RPMI8226 (cell line): ENCODE measurements at regions not wholly inside any gene's neighbourhood (a gene's known extent, or its start where the extent isn't known, plus 50 kb on each side); places are given as distances from the start of the nearest gene placed in this dataset.

ENCODE experiments used
- DNase-seq: peaks from one replicate; pipeline ENCODE4 v3.0.0-alpha.2; 2015

- DNase-seq, result no peak
Measured at GRCh38 chr4:167290678-167291077, 56.4 kb upstream of the SPOCK3 start.

DNA sequence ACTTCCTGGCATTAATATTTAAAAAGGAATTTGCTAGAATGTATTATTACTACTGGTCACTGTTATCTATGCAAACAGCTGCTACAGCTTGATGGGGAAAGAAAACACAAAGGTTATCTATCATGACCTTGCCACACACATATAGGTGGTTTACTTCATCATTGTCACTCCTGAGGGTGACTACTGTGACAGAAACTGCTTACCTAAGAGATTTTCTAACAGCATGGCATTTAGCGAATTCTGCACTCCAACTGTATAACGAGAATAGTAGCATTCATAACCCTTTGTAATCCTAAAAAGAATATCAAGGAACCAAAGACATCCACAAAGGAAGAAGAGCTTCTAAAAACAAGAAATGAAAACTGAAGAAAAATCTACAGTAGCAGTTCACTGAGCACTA is 74.6 kb upstream of the SPOCK3 start:
- no peak for DNase-seq

- no peak for DNase-seq
Measured at GRCh38 chr4:167321299-167321698, 87.0 kb upstream of the SPOCK3 start.

- no peak for DNase-seq
Measured at GRCh38 chr4:167339781-167340180, 105.5 kb upstream of the SPOCK3 start.

- no peak for DNase-seq
Measured at GRCh38 chr4:167359711-167360110, 125.4 kb upstream of the SPOCK3 start.

DNA sequence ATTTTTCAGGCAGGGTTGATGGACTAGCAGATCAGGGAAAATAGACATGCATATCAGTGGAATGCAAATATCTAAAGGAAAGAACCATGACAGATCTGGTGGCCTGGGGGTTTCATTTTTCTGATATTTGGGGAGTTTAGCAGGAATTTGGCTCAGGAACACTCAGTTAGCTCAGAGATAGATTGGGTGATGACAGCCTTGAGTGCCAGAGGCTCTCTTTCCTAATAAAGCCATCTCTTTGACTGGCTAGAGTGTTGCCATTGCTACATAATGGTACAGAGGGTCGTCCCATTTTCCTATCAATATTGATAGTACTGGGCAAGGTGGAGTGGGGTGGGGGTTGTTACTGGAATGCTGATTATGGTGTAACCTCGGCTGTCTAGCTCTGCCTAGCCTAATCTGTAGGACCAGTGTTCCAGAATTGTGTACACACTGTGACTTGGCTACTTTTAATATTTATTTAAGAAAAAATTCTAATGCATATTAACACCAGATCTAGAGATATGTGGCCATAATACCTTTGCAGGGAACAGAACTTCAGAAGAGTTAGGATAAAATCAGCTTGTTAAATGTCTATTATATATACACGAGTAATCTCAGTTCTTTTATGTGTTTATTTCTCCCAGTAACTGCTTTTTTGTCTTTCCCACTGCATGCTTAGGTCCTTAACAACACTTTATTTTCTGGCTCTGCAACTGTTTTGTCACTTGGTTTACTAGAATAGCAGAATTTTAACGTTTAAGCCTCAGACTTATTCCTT is 145.0 kb upstream of the SPOCK3 start:
- DNase-seq, result no peak

DNA sequence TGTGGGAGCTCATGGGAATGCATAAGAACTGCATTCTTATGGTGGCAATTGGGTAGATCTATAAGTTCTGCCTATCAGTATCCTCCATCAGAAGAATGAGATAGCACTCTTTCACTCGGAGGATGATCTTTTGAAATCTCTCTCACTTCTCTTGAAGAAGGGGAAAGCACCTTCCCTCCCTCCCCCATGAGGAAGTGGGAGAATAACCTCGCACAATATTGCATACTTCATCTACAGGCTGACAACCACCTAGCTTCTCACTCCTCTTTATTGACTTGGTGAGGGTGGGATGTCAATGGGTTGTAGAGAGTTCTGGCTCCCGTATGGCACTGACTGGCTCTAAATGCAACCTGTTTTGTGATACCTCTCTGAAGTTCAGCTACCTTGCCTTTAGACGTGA is 146.7 kb upstream of the SPOCK3 start:
- DNase-seq, result no peak

GRCh38 chr4:167383291-167383690 is 149.0 kb upstream of the SPOCK3 start:
- no peak for DNase-seq

DNA sequence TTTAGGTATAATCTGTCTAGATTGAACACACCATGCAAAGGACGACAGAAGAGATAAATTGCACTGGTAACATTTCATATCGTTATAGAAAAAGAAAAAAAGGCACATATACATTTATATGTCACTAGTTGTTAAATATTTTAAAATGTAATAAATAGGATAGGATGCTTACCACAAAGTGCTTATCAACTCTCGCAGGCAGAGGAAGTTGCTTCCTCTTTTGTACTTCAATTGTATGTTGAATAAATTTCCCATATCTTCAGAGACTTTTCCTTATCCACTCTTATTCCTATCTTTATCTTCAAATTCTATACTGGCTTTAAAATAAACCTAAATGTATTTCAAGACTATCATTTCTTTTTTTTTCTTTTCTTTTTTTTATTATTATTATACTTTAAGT is 163.3 kb upstream of the SPOCK3 start:
- DNase-seq, result no peak

- DNase-seq, result no peak
Measured at GRCh38 chr4:167399201-167399600, 164.9 kb upstream of the SPOCK3 start.

DNA sequence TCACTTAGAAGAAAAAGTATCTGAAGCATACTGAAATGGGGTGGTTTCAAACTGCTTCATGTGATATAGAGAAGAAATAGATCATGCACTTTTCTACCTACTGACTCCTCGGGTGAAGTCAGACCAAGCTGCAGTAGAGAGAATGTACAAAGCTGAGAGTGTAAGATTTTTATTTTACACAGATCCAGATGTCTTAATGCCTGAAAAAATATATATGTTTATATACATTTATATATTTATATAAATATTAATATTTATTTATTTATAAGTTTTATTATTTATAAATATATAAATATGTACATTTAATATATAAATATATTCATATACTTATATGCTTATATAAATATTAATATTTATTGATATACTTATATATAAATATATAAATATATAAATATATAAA is 171.9 kb upstream of the SPOCK3 start:
- no peak for DNase-seq

DNA sequence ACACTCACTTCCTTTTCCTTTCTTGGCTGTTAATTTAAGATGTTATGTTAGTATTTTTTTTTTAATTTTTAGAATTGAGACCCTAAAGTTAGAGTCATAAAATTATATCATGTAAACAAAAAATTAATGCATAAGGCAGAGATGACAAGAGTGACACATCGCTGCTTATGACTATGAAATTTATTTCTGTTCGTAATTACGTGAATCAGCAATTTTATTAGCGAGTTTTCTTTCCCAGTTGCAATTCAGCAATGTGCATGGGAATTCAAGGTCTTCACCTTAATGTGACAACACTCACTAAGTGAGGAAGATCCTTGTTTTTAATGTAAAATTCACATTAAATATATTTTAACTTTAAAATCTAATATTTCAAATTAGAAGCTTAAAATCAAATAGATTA is 181.2 kb upstream of the SPOCK3 start:
- no peak for DNase-seq

DNA sequence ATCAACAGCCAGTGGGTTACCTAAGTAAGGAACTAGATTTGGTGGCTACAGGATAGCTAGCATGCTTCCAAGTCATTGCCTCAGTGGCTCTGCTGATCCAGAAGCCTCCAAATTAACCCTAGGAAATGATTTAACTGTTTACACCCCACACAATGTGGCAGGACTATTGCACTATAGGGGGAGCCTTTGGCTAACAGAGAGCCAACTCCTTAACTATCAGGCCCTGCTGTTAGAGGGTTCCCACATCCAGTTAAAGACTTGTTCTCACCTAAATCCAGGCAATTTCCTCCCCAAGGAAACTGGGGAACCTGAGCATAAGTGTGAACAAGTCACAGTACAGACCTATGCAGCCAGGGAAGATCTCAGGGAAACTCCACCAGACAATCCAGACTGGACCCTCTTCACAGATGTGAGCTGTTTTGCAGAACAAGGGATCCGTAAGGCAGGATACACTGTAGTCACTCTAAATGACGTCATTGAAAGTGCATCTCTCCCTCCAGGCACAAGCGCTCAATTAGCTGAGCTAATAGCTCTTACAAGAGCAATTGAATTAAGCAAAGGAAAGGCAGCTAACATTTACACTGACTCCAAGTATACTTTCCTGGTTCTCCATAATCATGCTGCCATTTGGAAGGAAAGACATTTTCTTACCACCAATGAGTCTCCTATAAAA is 185.3 kb upstream of the SPOCK3 start:
- no peak for DNase-seq

- DNase-seq, result no peak
Measured at GRCh38 chr4:167421201-167421600, 186.9 kb upstream of the SPOCK3 start.

DNA sequence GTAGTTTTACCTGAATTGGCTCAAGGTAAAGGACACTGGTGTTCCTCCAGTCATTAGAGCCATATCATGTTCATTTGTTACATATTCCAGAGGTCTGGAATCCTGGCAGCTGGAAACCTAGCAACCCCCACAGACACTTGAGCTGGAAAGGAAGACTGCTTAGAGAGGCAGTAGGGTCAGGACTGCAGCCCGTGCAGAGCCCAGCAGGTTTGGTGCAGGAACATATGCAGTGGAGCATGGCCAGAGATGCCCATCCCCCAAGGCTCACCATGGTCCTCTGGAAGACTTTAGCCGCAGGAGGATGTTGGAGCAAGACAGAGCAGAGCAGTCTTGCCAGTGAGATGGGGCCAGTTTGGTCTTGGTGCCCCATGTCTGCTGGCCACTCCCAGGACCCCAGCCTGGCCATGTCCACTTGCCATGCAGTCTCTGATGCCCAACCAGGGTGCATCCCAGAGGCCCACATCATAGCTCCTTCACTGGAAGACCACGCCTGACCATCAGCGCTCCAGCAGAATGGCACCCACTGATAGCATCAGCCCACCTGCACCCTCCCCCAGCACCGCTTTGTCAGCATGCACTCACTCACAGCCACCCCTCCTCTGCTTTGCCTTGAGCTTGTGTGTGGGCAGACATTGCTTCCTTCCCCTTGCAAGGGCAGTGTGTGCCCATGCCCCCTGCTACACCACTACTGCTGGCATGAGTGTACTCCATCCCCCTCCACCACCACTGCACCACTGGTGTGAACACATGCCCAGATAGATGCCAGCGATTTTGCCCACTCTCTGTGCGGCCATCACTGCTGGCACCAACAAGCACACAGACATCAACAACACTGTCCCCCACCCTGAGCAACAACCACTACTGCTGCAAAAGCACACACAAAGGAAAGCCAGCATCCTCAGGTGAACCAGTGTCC is 190.3 kb upstream of the SPOCK3 start:
- no peak for DNase-seq

GRCh38 chr4:167428156-167428555 is 193.9 kb upstream of the SPOCK3 start:
- DNase-seq, result no peak

GRCh38 chr4:167431371-167431770 is 197.1 kb upstream of the SPOCK3 start:
- no peak for DNase-seq

- DNase-seq, result no peak
Measured at GRCh38 chr4:167435786-167436185, 201.5 kb upstream of the SPOCK3 start.

GRCh38 chr4:167443841-167444240 is 209.5 kb upstream of the SPOCK3 start:
- no peak for DNase-seq

DNA sequence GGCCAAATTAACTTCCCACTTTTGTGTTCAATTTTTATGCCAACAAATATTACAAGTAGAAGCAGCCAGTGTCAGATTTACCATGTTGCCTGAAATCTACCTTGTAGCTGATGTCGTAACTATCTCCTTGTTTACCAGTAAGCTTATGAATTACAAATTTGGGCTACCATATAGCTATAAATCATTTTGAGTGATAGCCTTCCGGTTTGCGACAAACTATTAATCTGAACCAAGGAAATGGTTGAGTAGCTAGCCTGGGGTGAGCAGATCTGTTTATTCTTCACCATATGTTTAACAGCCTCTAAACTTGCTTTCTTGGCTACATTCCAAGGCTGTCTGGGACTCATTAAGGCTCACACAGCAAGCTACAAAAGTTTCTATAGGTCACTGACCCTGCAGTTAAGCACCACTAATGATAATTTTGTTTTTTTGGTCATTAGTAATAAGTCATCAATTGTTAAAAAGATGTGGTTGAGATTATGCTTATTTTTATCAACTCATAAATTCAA is 218.7 kb upstream of the SPOCK3 start:
- no peak for DNase-seq

GRCh38 chr4:167456619-167457018 is 222.3 kb upstream of the SPOCK3 start:
- no peak for DNase-seq

- DNase-seq, result no peak
Measured at GRCh38 chr4:167469436-167469835, 235.1 kb upstream of the SPOCK3 start.

- no peak for DNase-seq
Measured at GRCh38 chr4:167475951-167476350, 241.7 kb upstream of the SPOCK3 start.
